Mucosa of descending colon (tissue), 3 donors: ENCODE measurements at regions not wholly inside any gene's neighbourhood (a gene's known extent, or its start where the extent isn't known, plus 50 kb on each side); places are given as distances from the start of the nearest gene placed in this dataset.
A peak's percentile ranks its signal among the peaks of the same experiment; 100 is the strongest.

Experiments
- ATAC-seq: fragments of 200-7000 bp; cut with Tn5 transposase; one replicate; pipeline ENCODE4 v1.9.1; 2020; ENCODE audit warnings: mild to moderate bottlenecking, moderate library complexity
- DNase-seq, 3 donors: peaks; one replicate each; pipeline ENCODE4 v3.0.0-alpha.2; 2020
- H3K36me3 ChIP-seq: fragments of 200-600 bp; one replicate; pipeline ENCODE4 v1.8.0; 2021; ENCODE audit warnings: low read depth, mild to moderate bottlenecking
- H3K4me1 ChIP-seq: fragments of 200-600 bp; one replicate; pipeline ENCODE4 v1.8.0; 2021; ENCODE audit warnings: low read depth, mild to moderate bottlenecking
- H3K4me3 ChIP-seq: fragments of 200-600 bp; one replicate; pipeline ENCODE4 v1.8.0; 2021; ENCODE audit warnings: mild to moderate bottlenecking
- H3K9me3 ChIP-seq: fragments of 200-600 bp; one replicate; pipeline ENCODE4 v1.8.0; 2021; ENCODE audit warnings: mild to moderate bottlenecking
- CTCF ChIP-seq: fragments of 200-600 bp; IDR thresholded peaks from one replicate; pipeline ENCODE4 v1.8.0; 2022; ENCODE audit warnings: antibody characterized with exemption, mild to moderate bottlenecking
- intact Hi-C, 2 donors: fragments of 100-400 bp; cut with DNase I in 1 of 2; cut with micrococcal nuclease in 1 of 2; formaldehyde crosslinking; loops; one replicate each; pipeline versions ENCODE4 v1.11.0 to v1.11.1; 2022; cut with DNase I, micrococcal nuclease
- donor health status: DM: no; HTN: no; CAD: no; lungs with moderate emphysema.
- donor health status: DM: no; HTN: no; CAD: no.
- donor health status: DM: no; HTN: yes; CAD: no.

DNA sequence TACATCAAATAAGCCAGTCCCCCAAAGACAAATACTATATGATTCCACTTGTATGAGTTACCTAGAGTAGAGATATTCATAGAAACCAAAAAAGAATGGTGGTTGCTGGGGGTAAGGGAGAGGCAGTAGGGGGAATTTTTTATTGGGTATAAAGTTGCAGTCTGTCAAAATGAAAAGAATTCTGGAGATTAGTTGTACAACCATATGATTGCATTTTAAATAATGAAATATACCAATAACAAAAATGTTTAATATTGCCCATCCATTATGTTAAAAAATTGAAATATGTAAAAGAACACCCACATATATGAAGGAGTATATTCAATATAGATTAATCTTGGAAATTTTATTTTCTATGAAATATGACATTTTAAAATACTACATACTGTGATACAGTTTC is 1383.5 kb downstream of the FSCB start:
- H3K9me3 ChIP-seq, result peaks cover 14% of the 10 kb centered on the region
- H3K36me3 ChIP-seq, result no peaks in the 10 kb centered on the region
- no peaks in the 10 kb centered on the region for H3K4me1 ChIP-seq
- ATAC-seq (no peak), DNase-seq (no peak)
- intact Hi-C loops, result no loop called here
- TF ChIP-seq CTCF, result no peak
- H3K4me3 ChIP-seq, result no peak overlapping the region

GRCh38 chr14:43119672-43120071 is 1387.4 kb downstream of the FSCB start:
- ATAC-seq, result no peak

GRCh38 chr14:43116341-43116740 is 1390.7 kb downstream of the FSCB start:
- Histone ChIP-seq H3K9me3 (peaks cover 14% of the 10 kb centered on the region), H3K36me3 (no peaks in the 10 kb centered on the region), H3K4me1 (no peaks in the 10 kb centered on the region), H3K4me3 (no peak overlapping the region)
- intact Hi-C loops, result no loop called here
- DNase-seq (no peak), ATAC-seq (no peak)
- no peak for TF ChIP-seq CTCF

More at GRCh38 chr14:43119672-43120071, 1387.4 kb downstream of the FSCB start:
- H3K36me3 ChIP-seq, result no peaks in the 10 kb centered on the region
- H3K9me3 ChIP-seq, result peaks cover 14% of the 10 kb centered on the region
- peak in 1 of 3 donors; percentile 21 for DNase-seq
- TF ChIP-seq CTCF, result no peak
- H3K4me1 ChIP-seq, result no peaks in the 10 kb centered on the region
- intact Hi-C loops, result no loop called here
- H3K4me3 ChIP-seq, result no peak overlapping the region

GRCh38 chr14:43105305-43105704 is 1401.8 kb downstream of the FSCB start:
- DNase-seq (no peak), ATAC-seq (no peak)
- Histone ChIP-seq H3K36me3 (no peaks in the 10 kb centered on the region), H3K4me3 (no peak overlapping the region), H3K9me3 (no peaks in the 10 kb centered on the region), H3K4me1 (no peaks in the 10 kb centered on the region)
- TF ChIP-seq CTCF, result no peak
- intact Hi-C loops, result no loop called here

GRCh38 chr14:43090380-43090779 is 1416.7 kb downstream of the FSCB start:
- Histone ChIP-seq H3K4me1 (no peaks in the 10 kb centered on the region), H3K9me3 (no peaks in the 10 kb centered on the region), H3K36me3 (no peaks in the 10 kb centered on the region), H3K4me3 (no peak overlapping the region)
- intact Hi-C loops, result no loop called here
- no peak for ATAC-seq
- DNase-seq, result no peak
- no peak for TF ChIP-seq CTCF

DNA sequence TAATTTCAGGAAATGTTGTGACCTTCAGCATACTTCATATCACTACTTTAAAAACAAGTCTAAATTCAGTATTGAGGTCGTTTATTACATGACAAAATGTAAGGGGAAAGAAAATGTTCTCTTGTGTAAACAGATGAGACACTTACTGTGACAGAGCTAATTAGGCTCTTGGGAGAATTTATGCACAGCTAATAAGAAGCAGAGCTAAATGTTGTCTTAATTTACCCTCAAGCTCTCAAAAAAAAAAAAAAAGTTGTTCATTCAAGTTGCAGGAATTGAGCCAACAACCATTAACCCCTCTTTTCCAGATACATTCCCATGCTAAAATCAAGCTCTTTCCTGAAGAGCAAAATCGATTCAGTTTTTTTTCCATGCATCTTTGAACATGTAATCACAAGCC is 1419.4 kb downstream of the FSCB start:
- TF ChIP-seq CTCF, result no peak
- ATAC-seq, result no peak

More for the DNA sequence above, 1419.4 kb downstream of the FSCB start:
- H3K4me1 ChIP-seq, result no peaks in the 10 kb centered on the region
- H3K9me3 ChIP-seq, result no peaks in the 10 kb centered on the region
- intact Hi-C loops, result no loop called here
- DNase-seq, result no peak
- no peaks in the 10 kb centered on the region for H3K36me3 ChIP-seq
- H3K4me3 ChIP-seq, result no peak overlapping the region
